HL-60/S4 treated with phorbol 12-myristate 13-acetate at 8.2 ng/mL for 4 days and 3 days (cell line): ENCODE measurements at regions not wholly inside any gene's neighbourhood (a gene's known extent, or its start where the extent isn't known, plus 50 kb on each side); places are given as distances from the start of the nearest gene placed in this dataset.

ENCODE experiments used
- in situ Hi-C: fragments of 300-500 bp; cut with MboI; formaldehyde crosslinking; loops from 2 replicates; pipeline ENCODE4 v1.15.0; 2022; ENCODE audit warnings: low sequenced_read_pairs

GRCh38 chr2:128733450-128733849 lies 414.8 kb upstream of the HS6ST1 start:
- in situ Hi-C loops = no loop called here

DNA sequence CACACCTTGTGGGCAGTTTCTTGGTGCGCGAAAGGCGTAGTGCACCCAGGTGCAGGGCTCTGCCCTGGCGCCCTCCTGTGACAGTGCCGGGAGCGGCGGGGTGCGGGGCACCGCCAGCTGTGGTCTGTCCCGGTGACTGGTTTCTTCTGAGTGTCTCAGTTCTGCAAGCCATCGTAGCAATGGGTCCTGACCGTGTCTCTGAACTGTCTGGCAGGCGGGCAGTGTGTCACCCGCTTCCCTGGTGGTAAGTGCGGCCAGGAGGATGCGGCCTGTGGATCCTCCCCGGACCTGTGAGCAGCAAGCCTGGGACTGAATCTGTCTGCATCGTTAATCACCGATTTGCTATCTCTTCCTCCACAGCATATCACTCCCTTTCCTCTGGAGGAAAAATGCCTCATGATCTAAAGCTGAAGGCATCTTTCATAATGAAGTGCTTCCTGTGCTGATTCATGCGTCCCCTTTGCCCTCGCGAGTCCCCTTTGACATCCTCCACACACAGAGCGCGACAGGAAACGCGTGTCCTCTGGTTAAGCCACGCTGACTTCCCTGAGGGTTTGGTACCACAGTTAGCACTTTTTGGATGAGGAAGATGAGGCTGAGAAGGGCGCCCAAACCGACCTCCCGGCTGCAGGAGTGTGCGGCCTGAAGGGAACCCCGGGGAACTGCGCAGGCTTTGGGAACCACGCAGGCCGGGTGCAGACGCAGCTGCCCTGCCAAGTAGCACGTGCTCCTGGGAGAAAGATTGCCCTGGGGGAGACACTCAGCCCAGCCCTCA lies 416.0 kb upstream of the HS6ST1 start:
- in situ Hi-C loops = no loop called here

DNA sequence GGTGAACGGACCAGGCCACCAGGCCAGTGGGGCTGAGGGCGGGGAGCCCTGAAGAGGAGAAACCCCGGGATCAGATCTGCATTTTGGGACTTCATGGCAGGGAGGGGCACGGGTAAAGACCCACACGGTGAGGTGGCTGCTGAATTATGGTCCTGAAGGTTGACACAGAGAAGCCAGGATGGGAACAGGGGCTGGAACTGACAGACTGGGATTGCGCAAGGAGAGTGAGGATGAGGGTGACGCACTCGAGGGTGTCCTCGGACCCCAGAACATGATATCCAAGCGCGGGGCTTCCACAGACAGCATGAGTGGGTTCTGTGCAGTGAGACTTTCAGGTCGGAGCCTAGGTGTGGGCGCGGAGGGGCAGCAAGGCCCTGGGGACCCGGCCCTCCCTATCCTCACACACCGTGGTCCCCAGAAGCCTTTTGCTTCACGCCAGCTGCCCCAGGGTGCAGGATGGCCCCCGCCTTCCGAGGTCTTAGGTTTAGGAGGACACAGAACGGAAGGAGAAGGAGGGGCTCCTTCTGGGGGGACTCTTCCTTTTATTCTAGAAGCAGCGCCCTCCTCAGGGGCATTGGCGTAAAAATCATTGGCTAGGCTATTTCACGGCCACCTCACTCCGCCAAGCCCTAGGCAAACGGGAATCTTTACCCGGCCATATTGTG lies 416.8 kb upstream of the HS6ST1 start:
- in situ Hi-C loops = no loop called here

DNA sequence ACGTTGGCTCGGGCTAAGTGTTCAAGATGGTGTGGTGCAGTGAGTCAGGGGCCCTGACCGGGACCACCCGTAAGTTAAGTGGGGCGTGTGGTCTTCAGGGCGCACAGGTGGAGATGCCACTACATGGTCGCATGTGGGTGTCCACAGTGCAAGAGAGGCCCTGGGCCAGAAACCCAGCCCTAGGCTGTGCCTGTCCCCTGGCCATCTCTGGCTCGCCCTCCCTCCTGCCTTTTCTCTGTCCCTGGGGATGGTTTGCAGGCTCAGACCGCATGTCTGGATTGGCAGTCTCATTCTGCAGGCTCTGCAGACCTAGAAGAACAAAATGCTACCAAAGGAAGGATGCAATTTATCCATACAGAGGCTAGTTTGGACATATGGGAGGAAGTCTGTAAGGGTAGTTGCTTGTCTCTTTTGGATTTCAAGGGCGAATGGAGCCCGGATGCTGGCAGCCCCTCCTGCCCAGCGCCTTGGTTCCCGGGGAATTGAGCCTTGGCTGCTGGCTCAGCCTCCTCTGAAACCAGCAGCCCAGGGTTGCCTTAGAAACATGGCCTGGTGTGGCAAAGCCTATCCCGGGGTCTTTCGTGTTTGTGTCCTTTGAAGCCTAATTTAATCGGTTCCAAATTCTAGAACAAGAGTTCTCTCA lies 417.5 kb upstream of the HS6ST1 start:
- in situ Hi-C loops = no loop called here

GRCh38 chr2:128736689-128737545 lies 418.2 kb upstream of the HS6ST1 start:
- in situ Hi-C loops = no loop called here

GRCh38 chr2:128737546-128737826 lies 418.8 kb upstream of the HS6ST1 start:
- in situ Hi-C loops = no loop called here

DNA sequence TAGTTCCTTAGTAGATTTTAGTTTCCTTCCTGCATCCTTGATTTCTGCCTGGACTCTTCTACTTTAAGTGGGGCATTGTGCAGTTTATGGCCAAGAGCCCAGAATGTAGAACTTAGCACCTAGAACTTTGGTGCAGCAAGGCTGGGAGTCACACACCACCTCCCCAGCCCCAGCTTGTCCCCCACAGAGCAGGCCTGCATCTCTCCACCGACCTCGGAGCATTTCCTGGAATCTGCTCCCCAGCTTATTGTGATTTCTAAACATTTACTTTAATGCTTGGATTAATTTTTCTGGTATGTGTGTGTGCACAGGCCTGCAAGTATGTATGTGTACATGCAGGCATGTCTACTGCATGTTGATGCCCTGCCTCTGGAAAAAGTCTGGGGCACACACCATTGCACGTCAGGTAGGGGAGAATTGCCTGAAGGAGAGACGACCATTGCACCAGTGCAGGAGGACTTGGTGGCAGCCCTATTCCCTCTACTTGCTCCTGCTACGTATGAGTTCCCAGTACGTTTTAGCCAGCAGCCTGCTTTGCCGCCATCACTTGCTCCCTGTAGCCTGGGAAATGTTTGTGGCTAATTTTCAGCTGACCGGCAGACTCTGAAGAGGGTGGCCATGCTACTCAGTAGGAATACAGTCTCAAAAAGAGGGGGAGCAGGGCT lies 419.9 kb upstream of the HS6ST1 start:
- in situ Hi-C loops = no loop called here

- in situ Hi-C loops = no loop called here
Observed at GRCh38 chr2:128742467-128742866, 423.8 kb upstream of the HS6ST1 start.

DNA sequence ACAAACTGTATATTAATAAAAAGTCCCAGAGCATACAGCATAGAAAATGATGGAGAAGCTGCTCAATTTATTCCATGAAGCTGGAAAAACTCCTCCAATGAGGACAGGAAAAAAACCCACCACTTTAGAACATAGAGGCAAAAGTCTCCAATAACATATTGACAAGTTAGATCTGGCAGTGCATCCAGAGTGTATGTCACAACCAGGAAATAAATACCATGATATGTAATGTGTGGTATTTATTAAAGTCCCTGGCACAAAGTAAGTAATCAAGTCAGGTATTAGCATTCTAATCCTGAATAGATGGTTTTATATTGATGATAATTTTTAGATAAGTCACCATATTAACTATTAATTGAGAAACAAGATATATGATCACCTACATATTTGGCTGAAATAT lies 427.3 kb upstream of the HS6ST1 start:
- in situ Hi-C loops = no loop called here

GRCh38 chr2:128746356-128746755 lies 427.7 kb upstream of the HS6ST1 start:
- in situ Hi-C loops = no loop called here

DNA sequence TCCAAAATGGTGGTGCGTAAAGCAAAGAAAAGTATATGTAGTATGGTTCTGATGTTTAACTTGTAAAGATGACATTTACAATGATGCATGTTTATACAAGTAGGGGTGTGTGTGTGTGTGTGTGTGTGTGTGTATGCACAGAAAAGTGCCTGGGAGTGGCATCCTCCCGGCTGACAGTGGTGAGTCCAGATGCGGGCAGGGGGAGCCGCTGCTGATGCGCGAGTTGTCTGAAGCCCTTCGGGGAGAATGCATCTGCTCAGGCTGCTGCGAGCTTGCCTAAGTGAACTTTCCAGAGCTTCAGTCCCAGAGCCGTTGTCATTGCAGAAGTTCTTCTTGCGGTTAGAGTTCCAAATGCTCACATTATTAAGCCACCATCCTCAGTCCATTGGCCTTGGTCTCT lies 429.7 kb upstream of the HS6ST1 start:
- in situ Hi-C loops = no loop called here

GRCh38 chr2:128748835-128749605 lies 430.4 kb upstream of the HS6ST1 start:
- in situ Hi-C loops = no loop called here

- in situ Hi-C loops = no loop called here
Observed at GRCh38 chr2:128750328-128751165, 431.9 kb upstream of the HS6ST1 start.

DNA sequence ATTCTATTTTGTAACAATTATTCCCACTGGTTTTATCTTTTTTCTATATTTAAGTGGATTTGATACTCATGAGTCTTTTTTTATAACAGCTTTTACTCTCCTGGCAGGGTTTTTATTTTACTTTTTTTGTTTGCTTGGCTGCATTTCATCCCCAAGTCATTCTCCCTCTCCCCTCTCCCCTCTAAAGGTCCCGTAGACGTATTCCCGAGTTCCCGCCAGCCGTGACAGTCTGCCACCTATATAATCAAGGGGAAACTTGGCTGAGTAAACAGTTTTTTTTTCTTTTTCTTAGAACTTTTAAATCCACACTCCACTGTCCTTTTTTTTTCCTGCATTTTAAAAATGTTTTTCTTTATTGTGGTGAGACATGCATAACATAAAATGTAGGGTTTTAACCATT lies 433.1 kb upstream of the HS6ST1 start:
- in situ Hi-C loops = no loop called here

DNA sequence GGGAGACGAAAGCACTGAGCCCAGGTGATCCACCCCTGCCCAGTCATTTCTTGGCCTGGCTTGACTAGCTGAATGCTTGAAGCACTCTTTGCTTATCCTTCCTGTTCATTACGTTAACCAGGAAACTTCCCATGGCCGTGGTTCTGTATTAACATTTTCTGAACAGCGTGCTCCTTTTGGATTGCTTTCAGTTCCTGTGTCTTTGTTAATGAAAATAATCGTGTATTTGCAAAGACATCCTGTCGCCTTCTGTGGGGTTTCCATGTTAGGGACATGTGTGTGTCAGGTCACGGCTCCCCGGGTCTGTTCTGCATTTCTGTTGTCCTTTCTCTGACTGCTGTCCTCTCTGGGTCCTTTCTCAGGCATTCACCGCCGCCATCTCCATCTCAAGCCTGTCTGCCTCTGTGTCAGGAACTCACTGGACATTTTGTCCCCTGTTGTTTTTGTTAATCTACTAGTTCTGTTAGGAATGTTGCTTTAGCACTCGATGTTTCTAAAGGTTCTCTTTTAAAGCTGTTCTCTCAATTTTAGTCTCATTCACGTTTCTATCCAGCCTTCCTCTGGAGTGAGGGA lies 434.1 kb upstream of the HS6ST1 start:
- in situ Hi-C loops = no loop called here

DNA sequence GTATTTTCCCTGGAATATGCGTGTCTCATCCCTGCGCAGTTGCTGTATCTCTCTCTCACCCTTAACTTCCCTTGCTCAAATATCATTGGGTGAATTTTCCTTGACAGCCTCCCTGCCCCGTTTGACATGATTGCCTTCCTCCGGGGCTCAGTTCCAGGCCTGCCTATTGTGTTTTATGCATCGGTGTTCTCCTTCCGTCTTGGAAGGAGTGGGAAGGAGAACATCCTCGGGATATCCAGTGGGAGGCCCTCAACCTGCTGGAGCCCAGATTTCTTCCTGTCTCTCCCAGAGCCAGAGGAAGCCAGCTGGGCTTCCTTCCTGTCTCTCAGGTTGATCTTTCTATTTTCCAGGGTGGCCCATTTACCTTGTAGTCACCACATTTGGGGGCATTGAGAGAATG lies 434.7 kb upstream of the HS6ST1 start:
- in situ Hi-C loops = no loop called here

DNA sequence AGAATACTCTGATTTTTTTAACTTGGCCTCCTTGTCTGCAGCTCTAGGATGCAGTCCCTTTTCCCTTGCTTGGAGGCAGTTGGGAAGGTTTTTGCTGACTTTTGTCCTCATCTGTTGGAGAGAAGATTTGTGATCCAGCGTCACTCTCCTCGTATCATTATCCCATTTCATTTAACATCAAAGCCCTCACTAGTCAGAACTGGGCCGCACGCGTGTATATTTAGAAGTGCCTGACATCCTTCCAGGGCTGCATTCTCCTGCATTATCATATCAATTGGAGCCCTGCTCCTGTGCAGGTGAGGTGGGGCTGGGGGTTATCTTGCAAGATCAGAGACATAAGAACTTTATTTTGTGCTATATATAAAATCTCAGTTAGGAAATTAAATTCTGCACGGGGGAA lies 435.1 kb upstream of the HS6ST1 start:
- in situ Hi-C loops = no loop called here

DNA sequence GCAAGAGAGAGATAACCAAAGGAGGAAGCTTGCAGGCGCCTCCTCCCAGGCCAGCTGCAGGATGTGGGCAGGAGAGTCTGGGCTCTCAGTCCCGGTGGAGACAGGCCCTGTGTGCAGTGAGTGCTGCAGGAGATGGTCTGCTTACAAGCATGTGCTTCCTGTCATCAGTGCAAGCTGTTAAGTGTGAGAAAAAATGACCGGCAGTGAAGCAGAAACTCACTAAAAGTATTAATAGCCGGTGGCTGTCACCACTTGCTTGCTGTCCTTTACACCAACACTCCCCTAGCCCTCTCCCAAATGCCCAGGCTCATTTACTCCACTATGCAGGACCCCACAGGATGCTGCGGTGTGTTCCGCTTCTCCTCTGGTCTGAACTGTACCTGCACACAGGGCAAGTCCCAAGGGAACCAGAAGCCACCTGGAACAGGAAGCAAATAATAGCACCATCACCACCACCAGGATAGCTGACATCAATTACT lies 435.6 kb upstream of the HS6ST1 start:
- in situ Hi-C loops = no loop called here
